ENCODE measurements at regions not wholly inside any gene's neighbourhood (a gene's known extent, or its start where the extent isn't known, plus 50 kb on each side); places are given as distances from the start of the nearest gene placed in this dataset.
"Not testable (repeated sequence)": the region's sequence is repeated elsewhere in the genome, so short reads cannot be mapped to it uniquely, and the experiment has no call there.

- no peak for DNase-seq
- no peaks in the 10 kb centered on the region for H3K4me1 ChIP-seq (ENCODE audit: low read length)
- H3K36me3 ChIP-seq (replicated peaks; ENCODE audit: insufficient read depth, low read length), result no peaks in the 10 kb centered on the region
- H3F3A ChIP-seq (ENCODE audit: insufficient read depth, low read length), result no peaks in the 10 kb centered on the region
- no peaks in the 10 kb centered on the region for H3K9me3 ChIP-seq (replicated peaks; ENCODE audit: insufficient read depth, low read length)
- no peaks in the 10 kb centered on the region for H3K27me3 ChIP-seq (replicated peaks; ENCODE audit: insufficient read depth, low read length)
- no peak overlapping the region for H3K4me2 ChIP-seq (ENCODE audit: low read depth, low read length)
- no peaks in the 10 kb centered on the region for H3K79me2 ChIP-seq (ENCODE audit: low read length)
- TF ChIP-seq, protein P1, sequence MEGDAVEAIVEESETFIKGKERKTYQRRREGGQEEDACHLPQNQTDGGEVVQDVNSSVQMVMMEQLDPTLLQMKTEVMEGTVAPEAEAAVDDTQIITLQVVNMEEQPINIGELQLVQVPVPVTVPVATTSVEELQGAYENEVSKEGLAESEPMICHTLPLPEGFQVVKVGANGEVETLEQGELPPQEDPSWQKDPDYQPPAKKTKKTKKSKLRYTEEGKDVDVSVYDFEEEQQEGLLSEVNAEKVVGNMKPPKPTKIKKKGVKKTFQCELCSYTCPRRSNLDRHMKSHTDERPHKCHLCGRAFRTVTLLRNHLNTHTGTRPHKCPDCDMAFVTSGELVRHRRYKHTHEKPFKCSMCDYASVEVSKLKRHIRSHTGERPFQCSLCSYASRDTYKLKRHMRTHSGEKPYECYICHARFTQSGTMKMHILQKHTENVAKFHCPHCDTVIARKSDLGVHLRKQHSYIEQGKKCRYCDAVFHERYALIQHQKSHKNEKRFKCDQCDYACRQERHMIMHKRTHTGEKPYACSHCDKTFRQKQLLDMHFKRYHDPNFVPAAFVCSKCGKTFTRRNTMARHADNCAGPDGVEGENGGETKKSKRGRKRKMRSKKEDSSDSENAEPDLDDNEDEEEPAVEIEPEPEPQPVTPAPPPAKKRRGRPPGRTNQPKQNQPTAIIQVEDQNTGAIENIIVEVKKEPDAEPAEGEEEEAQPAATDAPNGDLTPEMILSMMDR (IDR thresholded peaks at IDR 0.05; ENCODE audit: low read length), result no peak
- TF ChIP-seq EZH2phosphoT487 (IDR thresholded peaks at IDR 0.05; ENCODE audit: low read length), result no peak
- no peak for TF ChIP-seq EZH2 (optimal IDR thresholded peaks at IDR 0.05; ENCODE audit: low read depth, low read length)
- H3K9ac ChIP-seq (ENCODE audit: low read length), result no peak overlapping the region
- H3K9me2 ChIP-seq (replicated peaks; ENCODE audit: insufficient read depth, low read length), result no peaks in the 10 kb centered on the region
- no peak overlapping the region for H3K4me3 ChIP-seq (ENCODE audit: low read length)
- H4K20me1 ChIP-seq (ENCODE audit: insufficient read depth, low read length), result no peaks in the 10 kb centered on the region
- no peak overlapping the region for H3K27ac ChIP-seq (ENCODE audit: low read length)
- no peak overlapping the region for H2AFZ ChIP-seq (ENCODE audit: low read length)
These were observed 162.7 kb upstream of the CNOT2 start for GRCh38 chr12:70080566-70080965.

GRCh38 chr12:70082997-70083676 lies 160.1 kb upstream of the CNOT2 start:
- Histone ChIP-seq H3K9me2 (replicated peaks; ENCODE audit: insufficient read depth, low read length) (no peaks in the 10 kb centered on the region), H3F3A (ENCODE audit: insufficient read depth, low read length) (no peaks in the 10 kb centered on the region), H3K79me2 (ENCODE audit: low read length) (no peaks in the 10 kb centered on the region), H3K9ac (ENCODE audit: low read length) (no peak overlapping the region), H4K20me1 (ENCODE audit: insufficient read depth, low read length) (no peaks in the 10 kb centered on the region), H3K27ac (ENCODE audit: low read length) (no peak overlapping the region), H3K9me3 (replicated peaks; ENCODE audit: insufficient read depth, low read length) (no peaks in the 10 kb centered on the region), H3K36me3 (replicated peaks; ENCODE audit: insufficient read depth, low read length) (no peaks in the 10 kb centered on the region), H3K4me1 (ENCODE audit: low read length) (no peaks in the 10 kb centered on the region), H2AFZ (ENCODE audit: low read length) (no peak overlapping the region), H3K4me3 (ENCODE audit: low read length) (no peak overlapping the region), H3K4me2 (ENCODE audit: low read depth, low read length) (no peak overlapping the region), H3K27me3 (replicated peaks; ENCODE audit: insufficient read depth, low read length) (no peaks in the 10 kb centered on the region)
- TF ChIP-seq EZH2 (optimal IDR thresholded peaks at IDR 0.05; ENCODE audit: low read depth, low read length), result no peak
- TF ChIP-seq, protein P1 (IDR thresholded peaks at IDR 0.05; ENCODE audit: low read length), result no peak
- no peak for TF ChIP-seq EZH2phosphoT487 (IDR thresholded peaks at IDR 0.05; ENCODE audit: low read length)
- no peak for DNase-seq

- Histone ChIP-seq H3K9me3 (replicated peaks; ENCODE audit: insufficient read depth, low read length) (no peaks in the 10 kb centered on the region), H3K4me2 (ENCODE audit: low read depth, low read length) (no peak overlapping the region)
- no peak for DNase-seq
These were observed 159.6 kb upstream of the CNOT2 start for GRCh38 chr12:70083677-70084020.

GRCh38 chr12:70086372-70086771 lies 156.9 kb upstream of the CNOT2 start:
- not testable (repeated sequence) for H3K4me1 ChIP-seq (ENCODE audit: low read length); H4K20me1 ChIP-seq (ENCODE audit: insufficient read depth, low read length); H3K27me3 ChIP-seq (replicated peaks; ENCODE audit: insufficient read depth, low read length); H3K79me2 ChIP-seq (ENCODE audit: low read length); H3K36me3 ChIP-seq (replicated peaks; ENCODE audit: insufficient read depth, low read length); H3K4me3 ChIP-seq (ENCODE audit: low read length); H3F3A ChIP-seq (ENCODE audit: insufficient read depth, low read length); H3K9ac ChIP-seq (ENCODE audit: low read length); H3K4me2 ChIP-seq (ENCODE audit: low read depth, low read length); DNase-seq; H3K9me3 ChIP-seq (replicated peaks; ENCODE audit: insufficient read depth, low read length); H3K27ac ChIP-seq (ENCODE audit: low read length); H3K9me2 ChIP-seq (replicated peaks; ENCODE audit: insufficient read depth, low read length); H2AFZ ChIP-seq (ENCODE audit: low read length)

More at GRCh38 chr12:70083677-70084020, 159.6 kb upstream of the CNOT2 start:
- Histone ChIP-seq H3K9me2 (replicated peaks; ENCODE audit: insufficient read depth, low read length) (no peaks in the 10 kb centered on the region), H3K79me2 (ENCODE audit: low read length) (no peaks in the 10 kb centered on the region), H3K4me3 (ENCODE audit: low read length) (no peak overlapping the region), H2AFZ (ENCODE audit: low read length) (no peak overlapping the region), H3K36me3 (replicated peaks; ENCODE audit: insufficient read depth, low read length) (no peaks in the 10 kb centered on the region), H4K20me1 (ENCODE audit: insufficient read depth, low read length) (no peaks in the 10 kb centered on the region), H3F3A (ENCODE audit: insufficient read depth, low read length) (no peaks in the 10 kb centered on the region), H3K27me3 (replicated peaks; ENCODE audit: insufficient read depth, low read length) (no peaks in the 10 kb centered on the region), H3K4me1 (ENCODE audit: low read length) (no peaks in the 10 kb centered on the region), H3K27ac (ENCODE audit: low read length) (no peak overlapping the region), H3K9ac (ENCODE audit: low read length) (no peak overlapping the region)
- no peak for TF ChIP-seq EZH2 (optimal IDR thresholded peaks at IDR 0.05; ENCODE audit: low read depth, low read length)
- no peak for TF ChIP-seq EZH2phosphoT487 (IDR thresholded peaks at IDR 0.05; ENCODE audit: low read length)
- TF ChIP-seq, protein P1 (IDR thresholded peaks at IDR 0.05; ENCODE audit: low read length), result no peak
